ENCODE measurements at regions not wholly inside any gene's neighbourhood (a gene's known extent, or its start where the extent isn't known, plus 50 kb on each side); places are given as distances from the start of the nearest gene placed in this dataset.
"Not testable (repeated sequence)": the region's sequence is repeated elsewhere in the genome, so short reads cannot be mapped to it uniquely, and the experiment has no call there.

DNA sequence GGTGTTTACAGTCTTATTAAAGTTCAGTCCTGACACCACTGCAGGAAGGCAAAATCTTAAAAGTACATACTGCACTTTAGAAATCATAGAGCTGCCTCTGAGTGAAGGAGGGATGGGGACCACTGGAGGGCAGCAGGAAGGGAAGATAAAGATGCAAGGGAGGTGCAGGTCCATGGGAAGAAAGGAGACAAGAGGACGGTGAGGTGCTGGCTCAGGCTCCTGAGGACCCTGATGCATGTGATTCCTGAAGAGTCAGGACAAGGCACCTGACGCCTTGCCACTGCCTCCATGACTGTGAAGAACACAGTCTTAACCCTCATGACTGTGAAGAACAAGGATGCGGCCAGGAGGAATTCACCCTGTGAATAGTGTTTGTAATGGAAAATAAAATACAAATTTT is 116.2 kb upstream of the NPAS2 start:
- Histone ChIP-seq H3K4me3 (ENCODE audit: insufficient read depth, low read depth, low read length) (no peak overlapping the region), H3K36me3 (replicated peaks; ENCODE audit: control insufficient read depth, insufficient read depth, low read length) (no peaks in the 10 kb centered on the region), H3K27me3 (ENCODE audit: control insufficient read depth, insufficient read depth, low read length) (no peaks in the 10 kb centered on the region)
- peak; percentile 47 for DNase-seq

- no peaks in the 10 kb centered on the region for H3K36me3 ChIP-seq (replicated peaks; ENCODE audit: control insufficient read depth, insufficient read depth, low read length)
- DNase-seq: no peak
- H3K27me3 ChIP-seq (ENCODE audit: control insufficient read depth, insufficient read depth, low read length): no peaks in the 10 kb centered on the region
- H3K4me3 ChIP-seq (ENCODE audit: insufficient read depth, low read depth, low read length): no peak overlapping the region
These were observed 115.8 kb upstream of the NPAS2 start for GRCh38 chr2:100704156-100704555.

DNA sequence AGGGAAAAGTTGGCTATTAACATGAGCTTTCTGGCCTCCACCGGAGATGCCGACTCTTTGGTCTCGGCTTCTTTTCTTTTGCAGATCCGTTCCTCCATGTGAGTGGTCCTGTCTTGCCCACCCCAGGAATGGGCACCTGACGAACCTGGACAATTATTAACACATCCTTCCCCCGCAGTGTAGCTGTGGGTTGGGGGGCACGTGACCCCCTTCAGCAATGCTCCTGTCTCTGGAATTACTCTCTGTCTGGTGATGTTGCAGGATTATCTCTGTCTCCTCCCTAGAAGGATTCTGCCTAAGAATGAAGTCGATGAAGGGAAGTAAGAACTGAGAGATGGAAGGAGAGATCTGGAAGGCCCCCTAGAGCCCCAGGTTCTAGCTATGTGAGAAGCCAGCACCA is 115.2 kb upstream of the NPAS2 start:
- H3K36me3 ChIP-seq (replicated peaks; ENCODE audit: control insufficient read depth, insufficient read depth, low read length): no peaks in the 10 kb centered on the region
- H3K27me3 ChIP-seq (ENCODE audit: control insufficient read depth, insufficient read depth, low read length): no peaks in the 10 kb centered on the region
- no peak overlapping the region for H3K4me3 ChIP-seq (ENCODE audit: insufficient read depth, low read depth, low read length)
- DNase-seq: no peak

DNA sequence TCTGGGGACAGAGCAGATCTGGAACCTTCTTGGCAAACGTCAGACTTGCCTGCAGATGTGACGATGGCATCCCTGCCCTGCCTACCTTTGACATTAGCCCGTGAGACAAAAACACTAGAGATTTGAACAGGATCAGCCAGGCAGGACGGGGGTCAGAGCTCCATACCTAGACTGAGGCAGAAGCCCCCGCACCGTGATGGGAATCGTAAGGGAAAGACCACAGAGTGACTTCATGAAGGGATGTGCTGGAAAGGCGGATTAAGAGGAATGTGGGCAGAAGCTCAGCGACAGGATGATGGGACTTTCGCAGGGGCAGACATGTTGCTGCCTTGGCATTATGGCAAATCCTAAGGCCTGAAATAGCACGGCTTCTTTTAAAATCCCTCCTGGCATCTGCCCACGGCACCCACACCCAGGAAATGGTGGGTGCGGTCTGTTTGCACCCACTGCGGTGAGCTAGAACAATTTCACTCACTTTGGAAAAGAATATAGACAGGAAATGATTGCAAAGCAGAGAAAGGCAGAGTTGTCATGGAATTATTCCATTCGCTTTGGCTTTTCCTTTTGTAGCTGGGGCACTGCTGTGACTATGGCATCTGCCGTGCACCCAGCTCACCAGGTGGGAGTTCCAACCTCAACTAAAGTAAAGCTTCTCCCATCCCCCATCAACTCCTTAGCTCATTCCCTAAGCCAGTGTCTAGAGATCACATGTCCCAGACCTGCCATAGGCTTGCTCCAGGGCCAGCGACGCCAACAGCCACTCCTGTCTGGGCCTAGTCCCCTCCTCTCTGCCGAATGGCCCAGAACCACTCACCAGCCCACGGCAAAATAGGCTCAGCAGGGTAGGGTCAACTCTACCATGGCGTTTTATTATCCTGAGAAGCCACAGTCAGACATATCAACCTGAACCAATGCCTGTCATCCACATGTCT is 112.7 kb upstream of the NPAS2 start:
- H3K4me3 ChIP-seq (ENCODE audit: insufficient read depth, low read depth, low read length): no peak overlapping the region
- DNase-seq: no peak
- H3K27me3 ChIP-seq (ENCODE audit: control insufficient read depth, insufficient read depth, low read length): no peaks in the 10 kb centered on the region
- H3K36me3 ChIP-seq (replicated peaks; ENCODE audit: control insufficient read depth, insufficient read depth, low read length): no peaks in the 10 kb centered on the region

- no peaks in the 10 kb centered on the region for H3K36me3 ChIP-seq (replicated peaks; ENCODE audit: control insufficient read depth, insufficient read depth, low read length)
- no peak overlapping the region for H3K4me3 ChIP-seq (ENCODE audit: insufficient read depth, low read depth, low read length)
- no peak for DNase-seq
- no peaks in the 10 kb centered on the region for H3K27me3 ChIP-seq (ENCODE audit: control insufficient read depth, insufficient read depth, low read length)
These were observed 111.6 kb upstream of the NPAS2 start for GRCh38 chr2:100708333-100708732.

GRCh38 chr2:100713106-100713505 is 106.8 kb upstream of the NPAS2 start:
- DNase-seq: no peak
- Histone ChIP-seq H3K4me3 (ENCODE audit: insufficient read depth, low read depth, low read length) (no peak overlapping the region), H3K36me3 (replicated peaks; ENCODE audit: control insufficient read depth, insufficient read depth, low read length) (no peaks in the 10 kb centered on the region), H3K27me3 (ENCODE audit: control insufficient read depth, insufficient read depth, low read length) (no peaks in the 10 kb centered on the region)

DNA sequence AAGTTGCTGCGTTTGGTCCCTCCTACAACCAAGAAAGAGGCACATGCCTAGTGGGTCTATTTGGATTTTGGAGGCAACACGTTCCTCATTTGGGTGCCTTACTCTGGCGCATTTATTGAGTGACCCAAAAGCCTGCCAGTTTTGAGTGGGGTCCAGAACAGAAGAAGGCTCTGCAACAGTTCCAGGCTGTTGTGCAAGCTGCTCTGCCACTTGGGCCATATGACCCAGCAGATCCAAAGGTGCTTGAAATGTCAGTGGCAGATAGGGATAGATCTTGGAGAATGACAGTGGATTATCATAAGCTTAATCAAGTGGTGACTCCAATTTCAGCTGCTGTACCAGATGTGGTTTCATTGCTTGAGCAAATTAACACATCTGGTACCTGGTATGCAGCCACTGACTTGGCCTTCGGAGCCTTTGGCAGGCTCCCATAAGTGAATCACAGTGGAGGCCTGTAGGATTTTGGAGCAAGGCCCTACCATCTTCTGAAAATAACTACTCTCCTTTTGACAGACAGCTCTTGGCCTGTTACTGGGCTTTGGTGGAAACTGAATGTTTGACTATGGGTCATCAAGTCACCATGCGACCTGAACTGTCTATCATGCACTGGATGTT is 105.4 kb upstream of the NPAS2 start:
- DNase-seq; H3K4me3 ChIP-seq (ENCODE audit: insufficient read depth, low read depth, low read length); H3K27me3 ChIP-seq (ENCODE audit: control insufficient read depth, insufficient read depth, low read length); H3K36me3 ChIP-seq (replicated peaks; ENCODE audit: control insufficient read depth, insufficient read depth, low read length): not testable (repeated sequence)

DNA sequence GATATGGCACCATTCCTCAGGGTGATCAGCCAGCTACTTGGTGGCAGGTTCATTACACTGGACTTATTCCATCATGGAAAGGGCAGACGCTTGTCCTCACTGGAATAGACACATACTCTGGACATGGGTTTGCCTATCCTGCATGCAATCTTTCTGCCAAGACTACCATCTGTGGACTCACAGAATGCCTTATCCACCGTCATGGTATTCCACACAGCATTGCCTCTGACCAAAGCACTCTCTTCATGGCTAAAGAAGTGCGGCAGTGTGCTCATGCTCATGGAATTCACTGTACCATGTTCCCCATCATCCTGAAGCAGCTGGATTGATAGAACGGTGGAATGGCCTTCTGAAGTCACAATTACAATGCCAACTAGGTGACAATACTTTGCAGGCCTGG is 104.1 kb upstream of the NPAS2 start:
- not testable (repeated sequence) for H3K27me3 ChIP-seq (ENCODE audit: control insufficient read depth, insufficient read depth, low read length); H3K4me3 ChIP-seq (ENCODE audit: insufficient read depth, low read depth, low read length); DNase-seq; H3K36me3 ChIP-seq (replicated peaks; ENCODE audit: control insufficient read depth, insufficient read depth, low read length)

- no peak overlapping the region for H3K4me3 ChIP-seq (ENCODE audit: insufficient read depth, low read depth, low read length)
These were observed 103.4 kb upstream of the NPAS2 start for GRCh38 chr2:100716581-100716980.

DNA sequence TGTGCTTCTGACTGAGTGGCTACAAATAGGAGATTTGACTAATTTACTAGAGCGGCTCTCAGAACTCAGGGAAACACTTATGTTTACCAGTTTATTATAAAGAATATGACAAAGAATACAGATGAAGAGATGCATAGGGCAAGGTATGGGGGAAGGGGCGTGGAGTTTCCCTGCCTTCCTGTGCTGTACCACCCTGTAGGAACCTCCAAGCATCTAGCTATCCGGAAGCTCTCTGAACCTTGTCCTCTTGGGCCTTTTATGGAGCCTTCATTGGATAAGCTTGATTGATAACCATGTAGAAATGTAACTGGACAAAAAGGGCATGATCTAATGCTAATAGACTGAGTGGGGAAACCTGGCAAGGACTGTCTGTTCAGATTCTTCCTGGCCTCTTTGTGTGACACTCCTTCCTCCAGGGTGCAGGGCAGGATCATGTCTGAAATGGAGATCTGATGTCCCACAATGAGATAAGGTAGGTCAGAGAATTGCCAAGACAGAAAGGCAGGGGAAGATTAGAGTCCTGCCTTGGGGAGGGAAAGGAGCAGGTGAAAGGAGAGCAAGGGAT is 101.8 kb upstream of the NPAS2 start:
- Histone ChIP-seq H3K36me3 (replicated peaks; ENCODE audit: control insufficient read depth, insufficient read depth, low read length) (no peaks in the 10 kb centered on the region), H3K4me3 (ENCODE audit: insufficient read depth, low read depth, low read length) (no peak overlapping the region), H3K27me3 (ENCODE audit: control insufficient read depth, insufficient read depth, low read length) (no peaks in the 10 kb centered on the region)
- no peak for DNase-seq

More at GRCh38 chr2:100716581-100716980, 103.4 kb upstream of the NPAS2 start:
- no peak for DNase-seq
- Histone ChIP-seq H3K27me3 (ENCODE audit: control insufficient read depth, insufficient read depth, low read length) (no peaks in the 10 kb centered on the region), H3K36me3 (replicated peaks; ENCODE audit: control insufficient read depth, insufficient read depth, low read length) (no peaks in the 10 kb centered on the region)

DNA sequence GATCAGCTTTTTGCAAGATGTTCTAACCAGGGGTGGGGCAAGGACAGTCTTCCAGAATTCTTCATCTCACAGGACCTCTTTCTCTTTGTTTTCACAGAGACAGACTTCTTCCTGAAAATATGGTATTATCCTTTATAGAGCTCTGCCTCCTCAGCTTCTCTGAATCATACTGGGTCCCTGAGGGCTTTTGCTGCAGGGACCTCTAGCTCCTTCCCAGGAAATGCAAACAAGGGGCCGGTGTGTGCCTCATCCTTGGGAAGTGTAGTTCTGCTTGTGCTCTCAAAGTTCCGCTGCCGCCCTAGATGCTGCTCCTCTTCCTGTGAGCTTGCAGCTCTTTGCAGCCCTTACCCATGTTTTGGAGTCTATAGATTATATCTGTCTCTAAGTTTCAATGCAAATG is 99.5 kb upstream of the NPAS2 start:
- DNase-seq: no peak
- Histone ChIP-seq H3K4me3 (ENCODE audit: insufficient read depth, low read depth, low read length) (no peak overlapping the region), H3K36me3 (replicated peaks; ENCODE audit: control insufficient read depth, insufficient read depth, low read length) (no peaks in the 10 kb centered on the region), H3K27me3 (ENCODE audit: control insufficient read depth, insufficient read depth, low read length) (no peaks in the 10 kb centered on the region)

GRCh38 chr2:100721693-100722092 is 98.2 kb upstream of the NPAS2 start:
- Histone ChIP-seq H3K27me3 (ENCODE audit: control insufficient read depth, insufficient read depth, low read length) (no peaks in the 10 kb centered on the region), H3K4me3 (ENCODE audit: insufficient read depth, low read depth, low read length) (no peak overlapping the region), H3K36me3 (replicated peaks; ENCODE audit: control insufficient read depth, insufficient read depth, low read length) (no peaks in the 10 kb centered on the region)
- DNase-seq: no peak

- DNase-seq: no peak
- H3K36me3 ChIP-seq (replicated peaks; ENCODE audit: control insufficient read depth, insufficient read depth, low read length): no peaks in the 10 kb centered on the region
- H3K27me3 ChIP-seq (ENCODE audit: control insufficient read depth, insufficient read depth, low read length): no peaks in the 10 kb centered on the region
- no peak overlapping the region for H3K4me3 ChIP-seq (ENCODE audit: insufficient read depth, low read depth, low read length)
These were observed 97.8 kb upstream of the NPAS2 start for GRCh38 chr2:100722125-100722524.

DNA sequence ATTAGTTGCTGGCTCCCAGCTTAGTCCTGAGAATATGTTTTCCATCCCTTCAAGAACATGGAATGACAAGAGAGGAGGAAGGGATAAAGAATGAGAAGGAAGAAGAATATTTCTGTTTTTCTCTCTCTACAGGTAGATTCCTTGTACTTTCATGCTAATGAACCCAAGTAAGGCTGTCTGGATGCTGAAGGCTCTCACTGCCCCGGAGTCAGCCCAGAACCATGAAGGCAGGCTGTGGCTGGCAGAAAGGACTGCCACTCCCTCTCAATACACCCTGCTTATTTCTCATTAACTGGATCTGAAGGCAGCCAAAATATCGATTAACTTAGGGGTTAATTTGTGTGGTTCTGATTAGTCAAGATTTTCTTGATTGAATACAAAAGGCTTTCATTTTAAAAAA is 93.1 kb upstream of the NPAS2 start:
- no peaks in the 10 kb centered on the region for H3K36me3 ChIP-seq (replicated peaks; ENCODE audit: control insufficient read depth, insufficient read depth, low read length)
- H3K27me3 ChIP-seq (ENCODE audit: control insufficient read depth, insufficient read depth, low read length): no peaks in the 10 kb centered on the region
- no peak overlapping the region for H3K4me3 ChIP-seq (ENCODE audit: insufficient read depth, low read depth, low read length)
- DNase-seq: no peak

- no peak overlapping the region for H3K4me3 ChIP-seq (ENCODE audit: insufficient read depth, low read depth, low read length)
- DNase-seq: peak; percentile 42
- no peaks in the 10 kb centered on the region; the same call in 1 of the 2 replicates for H3K27me3 ChIP-seq (ENCODE audit: control insufficient read depth, insufficient read depth, low read length)
- no peaks in the 10 kb centered on the region for H3K36me3 ChIP-seq (replicated peaks; ENCODE audit: control insufficient read depth, insufficient read depth, low read length)
These were observed 89.6 kb upstream of the NPAS2 start for GRCh38 chr2:100730290-100730868.

Measured in H7 (cell line).